NCI-H187 treated with DMSO at 0.1 percent for 48 hours (cell line): ENCODE measurements at regions not wholly inside any gene's neighbourhood (a gene's known extent, or its start where the extent isn't known, plus 50 kb on each side); places are given as distances from the start of the nearest gene placed in this dataset.
"Not testable (repeated sequence)": the region's sequence is repeated elsewhere in the genome, so short reads cannot be mapped to it uniquely, and the experiment has no call there.

Experiments used
- DNase-seq: peaks from one replicate; lab custom pipeline; 2025; lab: John Stamatoyannopoulos, UW

DNA sequence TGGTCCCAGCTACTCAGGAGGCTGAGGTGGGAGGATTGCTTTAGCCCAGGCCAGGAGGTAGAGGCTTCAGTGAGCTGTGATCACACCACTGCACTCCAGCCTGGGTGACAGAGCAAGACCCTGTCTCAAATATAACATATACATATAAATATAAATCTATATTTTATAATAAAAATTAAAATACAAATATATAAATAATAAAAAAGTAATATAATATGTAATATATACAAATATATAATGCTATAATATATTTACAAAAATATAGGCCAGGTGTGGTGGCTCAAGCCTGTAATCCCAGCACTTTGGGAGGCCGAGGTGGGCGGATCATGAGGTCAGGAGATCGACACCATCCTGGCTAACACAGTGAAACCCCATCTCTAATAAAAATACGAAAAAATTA lies 131.4 kb downstream of the MFAP3L start:
- DNase-seq, result not testable (repeated sequence)

DNA sequence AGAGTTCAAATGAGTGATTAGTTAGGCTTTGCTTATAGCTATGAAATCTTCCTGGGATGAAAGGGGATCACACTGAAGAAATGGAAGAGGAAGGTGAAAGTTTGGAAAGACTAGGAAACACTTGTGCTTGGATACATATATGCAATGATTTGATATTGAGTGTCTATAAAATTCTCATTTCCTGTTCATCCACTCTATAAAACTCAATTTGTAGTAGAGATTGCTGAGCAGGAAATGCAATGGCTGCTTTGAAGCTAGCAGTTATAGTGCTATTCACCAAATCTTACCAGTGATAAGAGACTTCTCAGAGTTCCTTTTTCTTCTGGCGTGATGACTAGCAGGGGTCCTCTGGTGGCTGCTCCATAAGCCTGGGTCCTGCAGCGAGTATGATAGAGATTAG lies 128.1 kb upstream of the HPF1 start:
- no peak for DNase-seq

DNA sequence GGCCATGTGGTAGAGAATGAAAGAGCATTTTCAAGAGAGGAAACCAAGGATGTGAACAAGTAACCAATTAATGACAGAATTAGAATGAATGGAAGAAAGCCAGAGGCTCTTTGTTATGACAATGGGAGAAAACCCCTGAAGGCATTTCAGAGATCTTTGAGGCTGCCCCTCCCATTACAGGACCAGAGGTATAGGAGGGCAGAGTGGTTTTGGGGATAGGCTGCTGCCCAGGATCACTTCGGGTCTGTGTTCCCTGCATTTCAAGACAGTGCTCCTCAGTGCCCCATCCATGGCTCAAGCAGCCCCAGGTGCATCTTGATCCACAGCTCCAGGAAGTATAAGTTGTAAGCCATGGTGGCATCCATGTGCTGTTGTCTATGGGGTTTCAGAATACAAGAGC lies 124.0 kb upstream of the HPF1 start:
- DNase-seq, result no peak

DNA sequence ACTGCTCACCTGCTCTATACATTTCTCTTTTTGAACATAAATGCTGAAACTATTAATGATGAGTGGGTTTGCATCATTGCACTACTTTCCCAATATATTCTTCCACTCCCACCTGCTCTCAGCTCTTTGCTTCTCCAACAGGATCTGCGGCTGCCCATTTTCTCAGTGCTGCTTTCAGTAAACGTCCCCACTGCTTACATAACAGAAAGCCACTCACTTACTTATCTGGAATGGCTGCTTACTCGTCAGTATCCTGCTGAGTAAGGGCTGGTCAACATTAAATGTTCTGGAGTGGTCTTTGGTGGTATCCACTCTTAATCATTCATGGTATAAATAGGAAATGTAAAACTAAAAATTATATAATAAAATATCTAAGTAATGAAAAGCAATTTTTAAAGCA lies 112.8 kb upstream of the HPF1 start:
- DNase-seq, result no peak

DNA sequence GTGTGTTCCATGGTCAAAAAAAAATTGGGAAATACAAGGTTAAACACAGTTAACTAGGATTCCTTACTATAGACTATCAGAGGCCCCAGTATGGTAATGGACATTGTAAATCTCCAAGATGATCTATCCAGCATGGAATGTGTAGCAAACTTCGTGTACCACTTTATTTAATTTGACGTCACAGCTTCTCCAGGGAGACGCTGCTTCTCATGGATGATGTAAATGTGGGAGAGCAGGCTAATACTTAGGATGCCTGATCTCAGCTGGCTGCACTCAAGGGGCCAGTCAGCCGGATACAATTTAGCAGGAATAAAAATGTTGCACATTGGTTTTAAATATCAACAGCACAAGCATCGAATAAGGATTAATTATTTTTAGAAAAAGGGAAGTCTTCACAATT lies 111.7 kb upstream of the HPF1 start:
- DNase-seq, result no peak

DNA sequence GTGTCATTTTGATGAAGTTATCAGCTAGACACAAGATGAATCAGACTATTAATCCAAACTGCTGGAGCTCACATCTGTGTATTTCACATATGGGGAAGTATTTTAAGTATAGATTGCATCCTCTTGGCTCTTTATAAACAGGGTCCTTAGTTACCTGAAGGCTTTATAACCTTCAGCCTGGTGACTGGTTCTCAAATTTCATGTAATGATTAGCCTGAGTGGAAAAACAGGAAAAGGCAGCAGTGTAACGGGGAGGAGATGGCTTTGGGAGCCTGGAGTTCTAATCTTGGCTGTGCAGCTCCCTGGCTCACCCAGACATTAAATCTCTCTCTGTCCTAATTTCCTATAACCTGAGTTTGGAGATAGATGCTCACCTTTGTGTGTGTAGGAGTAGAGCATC lies 103.8 kb upstream of the HPF1 start:
- no peak for DNase-seq

DNA sequence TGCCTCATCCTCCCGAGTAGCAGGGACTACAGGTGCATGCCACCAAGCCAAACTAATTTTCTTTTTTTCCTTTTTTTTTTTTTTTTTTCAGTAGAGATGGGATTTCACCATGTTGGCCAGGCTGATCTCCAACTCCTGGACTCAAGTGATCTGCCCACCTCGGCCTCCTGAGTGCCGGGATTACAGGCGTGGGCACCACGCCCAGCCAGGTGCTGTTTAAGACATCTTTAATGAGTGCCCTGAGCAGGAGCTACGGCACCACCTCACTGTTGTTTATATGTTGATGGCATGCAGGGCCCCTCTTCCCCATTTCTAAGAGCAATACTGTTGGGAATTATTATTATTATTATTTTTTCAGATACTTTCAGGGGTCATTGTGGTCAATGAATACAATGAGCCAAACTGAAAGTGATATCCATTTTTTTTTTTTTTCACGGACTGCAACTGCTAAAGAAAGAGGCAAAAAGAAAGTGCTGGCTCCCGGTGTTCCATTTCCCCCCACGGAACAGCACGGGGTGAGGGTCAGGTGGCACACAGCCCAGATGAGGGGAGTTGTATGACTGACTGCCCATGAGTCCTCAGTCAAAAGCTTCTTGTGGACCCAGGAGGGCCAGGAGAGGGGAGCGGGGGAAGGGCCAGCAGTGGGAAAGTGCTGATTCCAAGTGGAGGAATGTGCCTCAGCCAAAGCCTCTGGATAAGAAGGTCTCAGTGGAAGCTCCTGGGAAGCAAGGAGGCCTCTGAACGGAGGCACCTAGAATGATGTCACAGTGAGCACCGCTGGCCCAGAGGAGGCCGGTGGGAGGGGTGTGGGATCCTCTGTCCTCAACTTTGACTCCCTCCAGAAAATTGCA lies 101.8 kb upstream of the HPF1 start:
- DNase-seq, result no peak

DNA sequence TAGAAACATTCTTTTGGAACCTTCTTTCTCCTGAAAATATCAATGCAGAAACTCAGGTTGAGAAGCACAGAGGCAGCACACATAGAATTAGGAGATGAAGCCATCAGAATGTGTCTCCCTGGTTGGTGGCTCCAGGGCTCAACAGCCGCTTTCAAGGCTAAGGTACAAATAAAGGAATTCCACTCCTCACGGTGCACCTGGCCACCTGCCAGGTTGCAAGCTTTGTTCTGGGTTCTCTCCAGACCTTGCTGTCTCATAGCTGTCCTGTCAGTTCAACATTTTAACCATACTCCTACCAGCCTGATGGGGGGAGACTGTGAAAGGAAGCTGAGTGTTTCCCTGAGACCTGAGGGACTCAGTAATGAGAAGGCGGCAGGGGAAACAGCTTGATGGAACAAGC lies 96.3 kb upstream of the HPF1 start:
- no peak for DNase-seq

DNA sequence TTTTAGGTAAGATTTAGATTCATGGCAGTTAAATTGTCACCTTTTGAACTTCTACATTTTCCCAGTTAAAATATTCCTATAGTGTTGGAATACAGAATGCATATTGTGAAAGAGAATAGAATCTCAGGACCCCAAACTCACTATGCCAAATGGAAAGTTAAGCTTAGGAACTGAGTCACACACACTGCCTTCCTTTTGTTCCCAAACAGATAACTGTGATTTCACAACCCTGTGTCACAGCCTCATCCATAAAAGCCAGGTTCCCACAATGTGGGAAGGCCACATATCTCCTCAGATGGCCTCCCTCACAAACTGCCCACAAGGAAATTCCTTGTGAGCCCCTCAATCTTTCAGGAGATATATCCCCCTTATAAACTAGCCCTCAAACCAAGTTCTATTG lies 94.7 kb upstream of the HPF1 start:
- DNase-seq, result no peak

DNA sequence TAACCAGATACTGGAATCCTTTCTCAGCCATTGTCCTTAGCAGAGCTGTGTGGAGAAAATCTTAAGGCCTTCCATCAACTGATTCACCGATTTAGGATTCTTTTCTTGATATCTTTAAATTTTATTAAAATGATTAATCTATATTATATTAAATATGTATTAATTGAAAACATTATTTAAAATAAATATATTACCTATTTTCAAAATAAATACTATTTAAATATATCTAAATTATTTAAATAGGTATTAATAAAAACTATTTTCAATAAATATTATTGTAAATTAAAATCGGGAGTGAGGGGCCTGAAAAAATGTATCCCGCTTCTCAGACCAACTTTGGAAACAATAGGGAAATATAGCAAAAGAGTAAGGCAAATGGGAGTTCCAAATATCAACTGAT lies 94.0 kb upstream of the HPF1 start:
- no peak for DNase-seq

DNA sequence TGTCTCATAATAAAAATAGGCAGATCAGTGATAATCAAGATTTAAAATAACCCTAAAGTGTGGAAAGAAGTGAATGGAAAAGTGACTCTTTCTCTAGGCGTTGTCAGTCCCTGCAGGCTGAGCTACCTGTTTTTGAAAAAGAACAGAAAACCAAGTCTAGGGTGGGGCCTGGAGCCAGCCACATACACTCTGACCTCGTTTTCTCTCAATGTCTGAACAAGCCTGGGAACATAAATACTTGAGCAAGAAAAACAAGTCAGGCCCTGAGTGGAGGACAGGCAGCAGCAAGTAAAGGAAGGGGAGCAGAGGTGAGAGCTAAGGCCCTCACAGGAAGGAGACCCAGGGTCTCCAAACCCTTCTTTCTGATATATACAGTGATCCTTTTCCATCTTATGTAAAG lies 91.7 kb upstream of the HPF1 start:
- no peak for DNase-seq

DNA sequence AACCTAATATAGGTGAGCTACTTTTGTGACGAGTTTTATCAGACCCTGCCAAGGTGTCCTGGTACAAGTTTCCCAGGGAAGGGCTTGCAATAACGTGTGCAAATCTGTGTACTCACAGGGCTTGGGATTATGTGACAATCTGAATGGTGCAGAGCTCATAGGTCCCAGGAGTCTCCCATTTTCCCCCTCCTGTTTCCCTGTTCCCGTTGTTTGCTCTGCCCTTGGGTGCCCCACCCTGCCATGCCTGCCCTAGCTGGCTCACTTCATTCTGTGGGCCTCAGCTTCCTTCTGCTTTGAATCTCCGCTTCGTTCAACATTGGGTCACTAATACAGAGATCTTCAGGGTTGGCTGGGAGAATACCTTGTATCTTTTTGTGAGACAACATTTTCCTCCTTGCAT lies 90.3 kb upstream of the HPF1 start:
- DNase-seq, result no peak

DNA sequence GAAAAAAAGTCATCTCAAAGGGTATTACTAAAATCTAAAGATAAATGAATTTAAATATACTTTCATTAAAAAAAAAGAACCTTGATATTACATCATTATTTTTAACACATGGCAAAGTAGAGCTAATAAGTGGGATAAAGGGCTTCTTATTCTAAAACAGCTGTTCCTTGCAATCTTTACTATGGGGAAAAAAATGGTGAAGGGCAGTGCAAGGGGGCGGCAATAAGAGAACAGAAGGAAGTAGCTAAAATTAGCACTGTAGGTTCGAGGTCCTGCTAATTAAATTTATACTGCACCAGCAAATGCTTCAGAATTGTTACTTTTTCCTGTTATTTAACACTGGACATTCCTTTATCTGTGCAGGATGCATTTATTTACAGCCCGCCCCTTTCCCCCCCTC lies 89.4 kb upstream of the HPF1 start:
- DNase-seq, result no peak

DNA sequence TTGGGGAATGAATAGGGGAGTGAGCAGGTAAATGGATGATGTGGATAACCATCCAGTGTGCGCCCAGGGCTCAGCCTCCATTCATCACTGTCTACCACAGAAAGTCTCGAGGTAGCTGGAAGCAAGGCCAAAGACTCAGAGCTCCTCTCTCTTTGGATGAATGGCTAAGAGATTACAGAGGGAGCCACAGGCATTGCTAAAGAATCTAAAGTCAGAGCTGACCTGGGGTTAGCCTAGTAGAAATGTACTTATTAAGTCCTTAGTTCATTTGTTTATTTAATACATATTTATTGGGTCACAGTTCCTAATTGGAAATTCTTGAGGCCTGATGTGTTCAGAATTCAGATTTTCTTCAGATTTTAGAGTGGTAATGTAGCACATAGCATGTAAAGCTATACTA lies 88.7 kb upstream of the HPF1 start:
- DNase-seq, result no peak

DNA sequence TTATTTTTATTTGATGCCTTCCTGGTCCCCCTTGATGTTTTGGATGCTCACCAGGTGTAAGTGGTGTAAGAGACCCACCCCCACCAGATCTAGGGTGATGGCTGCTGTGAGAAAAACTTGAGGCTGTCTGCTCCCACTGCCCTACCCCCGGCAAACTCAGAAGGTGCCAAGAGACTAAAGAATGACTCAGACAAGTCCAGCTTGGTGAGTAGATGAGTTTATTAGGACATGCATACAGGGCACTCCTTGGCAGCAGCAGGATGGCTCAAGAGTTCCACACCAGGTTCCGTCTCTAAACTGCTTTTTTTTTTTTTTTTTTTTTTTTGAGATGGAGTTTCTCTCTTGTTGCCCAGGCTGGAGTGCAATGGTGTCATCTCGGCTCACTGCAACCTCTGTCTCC lies 84.0 kb upstream of the HPF1 start:
- no peak for DNase-seq

DNA sequence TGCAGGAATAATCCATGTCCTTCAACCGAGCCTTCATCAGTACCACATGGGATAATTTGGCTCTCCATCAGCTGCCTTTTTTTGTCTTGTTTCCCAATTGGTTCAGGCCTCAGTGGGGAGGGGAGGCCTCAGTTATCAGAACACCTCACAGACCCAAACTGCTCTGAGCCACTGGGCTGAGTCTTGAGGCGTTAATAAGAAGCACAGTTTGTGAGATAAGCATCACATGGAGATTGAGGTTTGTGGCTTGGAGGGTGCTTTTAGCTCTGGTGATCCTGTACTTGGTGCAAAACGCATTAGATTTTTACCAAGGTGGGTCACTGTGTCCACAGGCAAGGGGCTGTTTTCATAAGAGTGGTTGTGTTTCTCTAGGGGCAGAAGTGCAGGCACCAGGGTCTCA lies 82.8 kb upstream of the HPF1 start:
- no peak for DNase-seq

DNA sequence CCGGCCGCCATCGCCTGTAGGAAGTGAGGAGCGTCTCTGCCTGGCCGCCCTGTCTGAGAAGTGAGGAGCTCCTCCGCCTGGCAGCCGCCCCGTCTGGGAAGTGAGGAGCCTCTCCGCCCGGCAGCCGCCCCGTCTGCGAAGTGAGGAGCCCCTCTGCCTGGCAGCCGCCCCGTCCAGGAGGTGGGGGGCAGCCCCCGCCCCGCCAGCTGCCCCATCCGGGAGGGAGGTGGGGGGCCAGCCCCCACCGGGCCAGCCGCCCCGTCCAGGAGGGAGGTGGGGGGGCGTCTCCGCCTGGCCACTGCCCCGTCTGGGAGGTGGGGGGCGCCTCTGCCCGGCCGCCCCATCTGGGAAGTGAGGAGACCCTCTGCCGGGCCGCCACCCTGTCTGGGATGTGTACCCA lies 70.6 kb upstream of the HPF1 start:
- not testable (repeated sequence) for DNase-seq

DNA sequence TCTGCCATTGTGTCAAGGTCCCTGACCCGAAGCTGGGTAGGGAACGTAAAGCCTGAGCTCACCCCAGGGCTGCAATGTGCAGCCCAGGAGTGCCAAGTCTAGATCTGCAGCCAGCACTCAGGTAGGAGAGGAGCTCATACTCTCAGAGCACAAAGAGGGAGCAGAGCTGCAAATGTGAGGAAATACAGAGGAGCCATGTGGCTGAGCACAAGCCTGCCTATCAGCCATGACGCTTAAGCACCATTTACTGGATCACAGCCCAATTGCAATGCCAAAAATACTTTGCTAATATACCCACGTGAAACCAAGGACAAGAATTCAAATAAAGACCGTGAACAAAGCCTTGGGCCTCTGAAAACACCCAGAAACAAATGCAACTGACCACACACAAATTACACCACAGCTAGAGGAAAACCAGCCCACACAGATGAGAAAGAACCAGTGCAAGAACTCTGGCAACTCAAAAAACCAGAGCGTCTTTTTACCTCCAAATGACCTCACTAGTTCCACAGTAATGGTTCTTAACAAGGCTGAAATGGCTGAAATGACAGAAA lies 69.0 kb upstream of the HPF1 start:
- no peak for DNase-seq

DNA sequence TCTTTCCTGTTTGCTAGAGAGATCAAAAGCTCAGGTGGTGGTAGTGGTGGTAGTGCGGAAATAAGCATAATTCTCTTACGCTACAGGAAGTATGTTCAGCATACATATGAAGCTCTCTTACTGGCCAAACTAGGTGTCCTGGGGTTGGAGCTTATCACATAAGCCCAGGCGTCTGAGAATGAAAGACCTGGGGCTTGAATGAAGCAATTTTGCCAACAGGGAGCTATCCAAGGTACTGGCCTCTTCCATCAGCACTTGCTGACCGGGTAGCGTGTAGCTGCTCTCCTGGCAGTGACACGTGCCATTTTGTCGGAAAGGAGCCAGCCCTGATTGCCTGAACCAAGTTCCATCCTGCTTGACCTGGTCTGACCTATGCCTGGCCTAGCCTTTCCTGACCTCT lies 65.9 kb upstream of the HPF1 start:
- DNase-seq, result no peak

DNA sequence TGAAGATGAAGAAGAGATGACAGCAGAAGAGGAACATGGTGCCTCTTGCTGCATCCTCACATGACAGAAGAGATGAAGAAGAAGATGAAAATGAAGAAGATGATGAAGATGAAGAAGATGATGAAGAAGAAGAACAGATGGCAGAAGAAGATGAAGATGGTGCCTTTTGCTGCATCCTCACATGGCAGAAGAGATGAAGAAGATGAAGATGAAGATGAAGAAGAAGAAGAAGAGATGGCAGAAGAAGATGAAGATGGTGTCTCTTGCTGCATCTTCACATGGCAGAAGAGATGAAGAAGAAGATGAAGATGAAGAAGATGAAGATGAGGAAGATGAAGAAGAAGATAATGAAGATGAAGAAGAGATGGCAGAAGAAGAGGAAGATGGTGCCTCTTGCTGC lies 63.7 kb upstream of the HPF1 start:
- no peak for DNase-seq

DNA sequence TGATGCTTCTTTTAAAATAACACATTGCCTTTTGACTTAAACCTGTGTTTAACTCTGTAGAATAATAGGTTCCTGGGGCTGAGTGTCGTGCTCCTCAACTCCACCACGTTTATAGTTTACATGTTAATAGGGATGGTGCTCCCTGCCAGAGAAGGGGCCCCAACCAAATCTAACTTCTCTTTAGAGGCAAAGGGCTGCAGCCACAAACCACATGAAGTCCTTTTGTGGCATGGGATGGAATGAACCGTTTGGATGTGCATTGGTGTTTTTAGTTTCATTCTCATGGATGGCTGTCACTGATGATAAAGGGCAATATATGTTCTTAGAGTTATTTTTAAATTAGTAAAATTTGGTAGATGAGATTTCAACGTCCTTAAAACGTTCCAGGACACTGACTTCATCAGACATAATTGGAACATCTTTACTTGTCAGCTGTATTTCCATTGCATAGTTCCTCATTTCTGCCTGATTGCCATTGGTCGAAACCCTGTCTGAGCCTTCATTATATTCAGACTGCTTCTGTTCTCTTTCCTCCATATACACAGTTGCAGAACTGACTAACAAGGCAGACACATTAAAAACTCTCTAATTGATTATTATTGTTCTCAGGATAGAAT lies 60.4 kb upstream of the HPF1 start:
- DNase-seq, result no peak

DNA sequence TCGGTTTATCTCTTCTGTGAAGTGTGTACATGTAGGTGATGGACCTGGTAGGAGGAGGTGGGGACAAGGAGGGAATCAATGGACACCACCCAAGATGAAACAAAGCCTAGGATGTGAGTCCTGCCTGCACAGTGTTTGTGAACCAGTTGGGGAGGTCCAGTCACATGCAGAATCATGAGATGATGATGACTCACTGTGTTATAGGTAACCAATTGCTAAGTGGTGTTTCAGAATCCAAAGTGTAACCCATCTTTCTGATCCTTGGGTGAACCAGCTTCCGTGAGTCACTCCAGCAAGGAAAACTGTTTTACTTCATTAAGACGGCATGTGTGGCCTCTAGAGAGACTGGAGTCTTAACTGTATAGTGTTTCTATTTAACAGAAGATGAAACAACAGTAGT lies 57.9 kb upstream of the HPF1 start:
- DNase-seq, result no peak

DNA sequence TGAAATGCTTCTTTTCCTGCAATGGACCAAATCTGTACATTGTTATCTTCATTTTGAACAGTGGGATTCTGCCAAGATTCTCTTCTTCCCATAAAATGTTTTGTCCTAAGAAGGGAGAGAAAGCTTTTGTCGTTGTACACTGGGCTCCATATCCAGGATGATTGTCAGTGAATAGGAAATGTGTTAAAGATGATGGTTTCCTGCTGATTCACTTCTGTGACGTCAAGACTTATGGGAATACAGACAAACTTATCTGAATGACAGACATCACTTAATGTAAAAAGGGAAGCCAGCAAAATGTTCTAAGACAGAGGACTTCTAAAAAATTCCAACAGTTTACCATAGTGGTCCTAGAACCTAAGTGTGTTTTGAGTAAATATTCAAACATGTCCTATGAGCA lies 53.7 kb upstream of the HPF1 start:
- no peak for DNase-seq
